NCI-H2227 (cell line): ENCODE measurements at regions not wholly inside any gene's neighbourhood (a gene's known extent, or its start where the extent isn't known, plus 50 kb on each side); places are given as distances from the start of the nearest gene placed in this dataset.

Experiments used
- DNase-seq: peaks from one replicate; lab custom pipeline; 2025; ENCODE audit not compliant: unreplicated experiment; lab: John Stamatoyannopoulos, UW

DNA sequence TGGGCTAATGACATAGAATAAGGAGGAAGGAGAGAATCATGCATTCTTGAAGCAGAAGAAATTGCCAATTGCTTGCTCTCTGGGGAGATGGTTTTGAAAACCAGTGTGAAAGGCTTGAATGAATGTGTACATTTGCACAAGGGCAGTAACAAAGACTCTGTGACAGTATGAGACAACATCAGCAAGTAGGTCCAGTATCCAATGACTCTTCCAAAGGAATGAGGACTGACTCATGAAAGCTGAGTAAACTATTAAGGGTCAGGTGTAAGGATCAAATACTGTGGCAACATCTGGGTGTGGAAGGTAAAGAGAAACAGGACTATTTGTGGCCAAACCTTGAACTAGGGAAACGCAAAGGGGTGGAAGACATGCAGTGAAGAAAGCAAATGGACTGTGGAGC, 886.0 kb upstream of the CHAC2 start:
- DNase-seq, result no peak

DNA sequence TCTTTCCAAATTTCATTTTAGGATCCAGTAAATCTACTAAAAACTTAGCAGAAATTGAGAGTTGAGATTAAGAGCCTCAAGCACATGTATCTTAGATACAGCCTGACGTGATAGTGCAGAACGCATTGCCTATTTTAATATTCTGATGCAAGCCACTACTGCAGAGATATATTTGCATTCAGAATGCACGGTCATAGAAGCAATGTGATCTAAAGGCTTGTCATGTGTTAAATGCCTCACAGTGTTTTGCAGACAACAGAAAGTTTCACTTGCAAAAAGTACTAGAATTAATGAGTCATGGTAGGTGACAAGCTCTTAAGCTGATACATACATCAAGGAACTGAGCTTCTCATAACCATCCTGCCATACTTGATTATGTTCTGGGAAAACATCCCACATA, 886.7 kb upstream of the CHAC2 start:
- no peak for DNase-seq

DNA sequence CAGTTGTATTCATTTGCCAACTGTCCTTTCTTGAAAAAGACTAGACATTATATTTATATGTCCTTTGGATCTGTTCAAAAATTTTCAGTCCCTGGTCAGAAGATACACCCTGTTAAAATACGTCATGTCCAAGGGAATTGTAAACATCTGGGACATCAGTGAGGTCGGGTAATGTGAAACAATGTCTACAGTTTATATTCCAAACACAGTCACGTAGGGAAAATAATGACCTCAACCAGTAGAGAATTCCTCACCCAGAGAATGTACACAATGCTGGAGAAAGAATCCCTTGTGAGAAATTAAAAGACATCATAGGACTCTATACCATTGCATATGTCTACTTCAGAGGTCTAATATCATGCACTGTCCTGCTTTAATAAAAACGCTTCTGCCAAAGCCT, 888.0 kb upstream of the CHAC2 start:
- no peak for DNase-seq

DNA sequence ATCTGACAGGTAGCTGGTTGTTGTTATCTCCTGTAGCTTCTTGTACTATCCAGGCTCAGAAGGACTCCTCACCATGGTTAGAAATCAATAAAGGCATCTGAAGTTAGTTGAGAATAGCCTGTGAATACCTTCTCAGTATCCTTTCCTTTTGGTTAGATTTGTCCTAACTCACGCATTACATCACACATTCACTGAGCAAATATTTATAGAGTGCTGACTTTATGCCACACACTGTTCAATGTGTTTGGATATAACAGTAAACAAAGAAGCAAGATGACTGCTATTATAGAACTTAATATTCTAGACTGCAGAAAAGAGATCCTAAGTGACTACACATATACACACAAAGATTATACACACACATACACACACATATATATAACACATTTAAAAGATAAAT, 889.9 kb upstream of the CHAC2 start:
- DNase-seq, result no peak

DNA sequence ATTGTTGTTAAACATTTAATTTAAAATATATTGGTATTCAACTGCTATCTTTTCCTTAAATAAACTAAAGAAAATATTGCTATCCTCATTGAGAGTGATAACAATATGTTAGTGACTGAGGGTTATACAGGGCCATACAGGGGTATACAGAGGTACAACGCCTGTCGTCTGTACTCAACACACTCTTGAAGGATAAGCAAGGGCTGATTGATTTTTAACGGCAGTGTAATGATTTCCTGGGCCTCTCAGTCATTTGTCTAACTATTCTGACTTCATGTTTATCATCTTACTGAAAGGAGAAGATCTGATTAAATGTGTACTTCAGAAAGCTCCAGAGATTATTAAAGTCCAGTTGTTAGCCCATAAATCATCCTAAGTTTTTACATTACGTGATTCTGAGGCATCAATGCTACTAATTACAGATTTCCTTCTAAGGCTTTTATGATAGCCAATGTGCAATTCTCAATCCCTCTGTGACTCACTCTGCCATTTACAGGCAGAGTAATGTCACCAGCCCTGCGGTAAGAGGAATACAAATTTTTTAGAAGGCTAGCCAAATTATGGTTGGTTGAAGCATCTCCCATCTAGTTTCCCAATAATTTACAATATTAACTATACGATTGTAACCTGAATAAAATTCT, 893.0 kb upstream of the CHAC2 start:
- no peak for DNase-seq

DNA sequence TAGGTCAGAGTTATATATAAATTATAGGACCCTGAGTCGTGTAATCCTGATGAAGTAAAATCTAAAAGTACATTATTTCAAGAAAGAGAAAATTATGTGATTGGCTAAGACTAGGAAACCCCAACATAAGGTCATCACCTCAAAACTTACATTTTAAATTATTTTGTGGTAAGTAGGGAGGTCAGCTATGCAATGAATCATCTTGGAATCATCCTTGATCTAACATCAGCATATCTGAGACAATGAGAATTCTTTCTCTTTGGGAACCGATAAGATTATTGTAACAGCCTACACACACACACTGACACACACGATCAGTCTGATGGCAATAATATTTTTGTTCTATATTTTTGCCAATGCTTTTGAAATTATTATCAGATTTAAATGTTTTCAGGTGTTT, 904.8 kb upstream of the CHAC2 start:
- DNase-seq, result no peak

DNA sequence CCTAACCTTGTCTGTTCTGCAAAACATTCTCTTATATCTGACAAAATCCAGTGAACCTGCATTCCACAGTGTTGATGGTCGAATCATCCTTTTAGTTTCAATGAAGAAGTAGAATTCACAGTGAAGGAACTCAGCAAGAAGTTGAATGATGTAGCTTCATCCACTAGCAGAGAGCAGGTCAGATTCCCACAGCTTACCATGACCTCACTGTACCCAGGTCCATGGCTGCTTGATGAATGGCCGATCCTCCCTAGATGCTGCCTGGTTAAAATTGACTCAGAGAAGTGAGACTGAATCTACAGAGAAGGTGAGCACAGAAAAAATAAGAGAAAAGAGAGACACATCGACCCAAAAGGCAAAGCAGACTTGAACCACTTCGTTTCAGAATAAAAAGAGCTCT, 906.0 kb upstream of the CHAC2 start:
- no peak for DNase-seq

DNA sequence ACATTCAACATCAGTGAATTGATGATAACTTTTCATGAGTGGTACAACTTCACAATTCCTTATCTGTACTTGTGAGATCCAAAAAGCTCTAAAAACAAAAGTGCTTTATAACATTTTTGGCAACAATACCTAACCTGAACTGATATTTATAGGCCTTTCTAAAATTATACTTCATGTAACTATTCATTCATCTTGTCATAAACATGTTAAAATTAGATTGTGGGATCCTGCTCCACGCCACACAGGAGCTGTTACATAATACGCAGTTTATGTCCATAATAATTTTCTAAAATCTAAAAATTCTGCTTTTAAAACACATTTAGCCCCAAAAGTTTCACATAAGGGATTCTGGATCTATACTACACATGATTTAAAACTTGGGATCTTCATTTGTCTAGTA, 908.5 kb upstream of the CHAC2 start:
- DNase-seq, result no peak

DNA sequence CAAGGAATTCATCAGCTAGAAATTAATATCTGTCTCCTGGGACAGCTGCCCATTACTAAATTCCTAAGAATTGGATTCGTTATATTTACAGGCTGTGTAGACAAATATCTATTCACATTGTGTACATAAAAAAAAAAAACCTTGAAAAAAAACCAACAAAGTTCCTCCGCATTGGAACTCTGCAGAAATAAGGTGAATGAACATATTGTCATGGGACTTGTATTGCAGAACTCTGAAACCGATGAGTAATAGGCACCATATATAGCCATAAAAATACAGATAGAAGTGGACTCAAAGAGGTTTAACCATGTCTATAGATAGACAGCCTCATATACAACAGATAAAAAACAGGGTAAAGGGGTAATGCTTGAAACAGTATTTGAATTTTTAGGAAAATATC, 909.9 kb upstream of the CHAC2 start:
- DNase-seq, result no peak

DNA sequence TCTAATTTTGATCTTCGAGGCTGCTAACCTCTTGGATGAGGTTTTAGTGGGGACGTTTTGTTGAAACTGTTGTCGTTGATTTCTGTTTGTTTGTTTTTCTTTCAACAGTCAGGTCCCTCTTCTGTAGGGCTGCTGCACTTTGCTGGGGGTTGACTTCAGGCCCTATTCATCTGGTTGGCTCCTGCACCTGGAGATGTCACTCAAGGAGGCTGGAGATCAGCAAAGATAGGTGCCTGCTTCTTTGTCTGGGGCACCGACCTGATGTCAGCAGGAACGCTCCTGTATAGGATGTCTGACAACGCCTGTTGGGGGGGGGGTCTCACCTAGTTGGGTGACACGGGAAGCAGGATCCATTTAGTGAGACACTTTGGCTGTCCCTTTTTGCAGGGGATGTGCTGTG, 915.6 kb upstream of the CHAC2 start:
- no peak for DNase-seq

DNA sequence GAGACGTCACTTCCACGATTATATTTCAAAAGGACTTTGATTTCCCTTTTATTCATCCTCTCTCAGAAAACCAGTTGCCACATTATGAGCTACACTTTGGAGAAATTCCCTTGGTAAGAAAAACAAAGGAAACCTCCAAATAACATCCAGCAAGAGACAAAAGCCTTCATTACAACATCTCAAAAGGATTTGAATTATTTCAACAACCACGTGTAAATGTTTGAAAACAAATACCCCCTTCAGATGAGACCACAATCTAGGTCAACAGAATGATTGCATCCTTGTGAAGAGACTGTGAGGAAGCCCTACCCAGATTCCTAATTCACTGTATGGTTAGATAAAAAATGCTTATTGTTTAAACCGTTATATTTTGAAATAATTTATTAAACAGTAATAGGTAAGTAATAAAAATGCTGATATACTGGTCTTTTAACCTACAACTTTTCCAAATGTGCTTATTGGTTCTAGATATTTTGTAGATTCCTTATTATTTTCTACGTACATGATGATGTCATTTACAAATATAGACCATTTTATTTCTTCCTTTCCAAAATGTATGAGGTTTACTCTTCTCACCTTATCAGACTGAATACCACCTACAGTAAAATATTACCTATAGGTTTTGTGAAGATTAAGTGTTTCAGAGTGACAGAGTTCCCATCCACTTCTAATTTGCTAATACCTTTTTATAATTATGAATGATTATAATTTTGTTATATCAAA, 922.7 kb upstream of the CHAC2 start:
- DNase-seq, result no peak

DNA sequence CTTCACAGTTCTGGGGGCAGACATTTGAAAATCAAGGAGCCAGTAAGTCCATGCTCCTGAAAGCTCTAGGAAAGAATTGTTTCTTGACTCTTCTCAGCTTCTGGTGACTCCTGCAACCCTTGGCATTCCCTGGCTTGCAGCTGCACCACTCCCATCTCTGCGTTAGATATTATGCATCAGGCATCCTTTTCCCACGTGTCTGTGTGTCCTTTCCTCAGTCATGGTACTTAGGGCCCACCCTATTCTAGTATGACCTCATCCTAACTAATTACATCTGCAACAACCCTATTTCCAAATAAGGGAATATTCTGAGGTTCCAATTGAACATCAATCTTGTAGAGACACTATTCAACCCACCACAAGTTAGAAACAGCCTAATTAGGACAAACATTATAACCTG, 931.7 kb upstream of the CHAC2 start:
- DNase-seq, result no peak

DNA sequence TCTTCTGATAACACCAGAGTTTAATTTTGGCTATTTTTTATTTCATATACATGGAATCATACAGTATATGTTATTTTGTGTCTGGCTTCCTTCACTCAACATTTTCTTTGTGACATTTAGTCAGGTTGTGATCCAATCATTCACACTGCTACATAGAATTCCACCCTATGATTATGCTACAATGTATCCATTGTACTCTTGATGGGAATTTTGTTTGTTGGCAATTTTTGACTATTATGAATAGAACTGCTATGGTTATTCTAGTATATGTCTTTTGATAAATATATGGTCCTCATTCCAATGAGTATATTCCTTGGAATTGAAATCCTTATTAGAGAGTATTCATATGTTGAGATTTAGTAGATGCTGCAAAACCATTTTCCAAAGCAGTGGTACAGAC, 936.4 kb upstream of the CHAC2 start:
- DNase-seq, result no peak

DNA sequence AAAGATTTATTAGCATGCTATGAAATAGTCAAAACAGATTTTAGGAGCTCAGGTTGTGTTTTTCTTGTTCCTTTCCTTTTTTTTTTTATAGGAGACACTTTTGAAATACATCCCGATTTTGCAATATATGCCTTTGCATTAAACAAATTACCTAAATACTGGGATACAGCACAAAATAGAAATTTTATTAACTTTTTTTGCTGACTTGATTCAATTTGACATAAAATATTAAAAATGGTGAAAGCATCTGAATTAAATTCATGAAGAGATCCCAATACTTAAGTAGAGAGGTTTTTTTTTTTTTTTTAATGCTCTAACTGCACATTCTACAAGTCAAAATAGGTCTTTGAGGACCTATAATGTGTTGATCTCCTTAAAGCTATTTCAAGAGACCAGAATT, 939.5 kb upstream of the CHAC2 start:
- DNase-seq, result no peak

DNA sequence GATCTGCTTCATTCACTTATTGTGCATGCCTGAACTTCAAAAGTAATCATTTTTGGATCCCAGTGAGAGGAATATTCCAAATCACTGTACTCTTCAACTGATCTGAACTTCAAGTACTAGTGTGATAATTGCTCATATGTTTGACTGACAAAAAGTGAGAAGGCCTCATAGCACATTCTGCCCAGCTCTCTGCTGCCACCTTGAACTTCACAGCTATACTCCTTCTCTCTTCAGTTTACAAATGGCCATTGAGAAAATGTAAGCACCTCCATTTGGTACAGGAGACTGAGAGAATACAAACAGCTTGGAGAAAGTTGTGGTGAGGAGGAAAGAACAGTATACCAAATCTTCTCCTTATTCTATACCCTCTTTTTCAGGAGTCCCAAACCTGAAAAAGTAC, 946.0 kb upstream of the CHAC2 start:
- DNase-seq, result no peak

DNA sequence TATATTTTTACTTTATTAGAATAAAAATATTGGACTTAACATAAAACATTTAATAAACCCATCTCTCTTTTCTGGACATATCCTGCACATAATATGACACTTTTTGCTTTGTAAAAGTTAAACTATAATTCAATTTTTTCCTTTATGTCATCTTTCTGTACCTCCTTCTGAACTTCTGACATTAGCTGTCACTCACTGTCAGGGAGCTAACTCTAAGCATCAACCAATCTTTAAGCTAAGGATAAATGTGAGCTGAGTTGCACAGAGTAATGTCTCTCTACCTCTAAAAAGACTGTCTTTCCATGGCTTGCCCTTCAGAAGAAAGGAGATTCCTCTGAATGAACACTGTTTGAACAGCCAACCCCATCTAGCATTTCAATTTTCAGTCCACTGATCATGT, 948.6 kb upstream of the CHAC2 start:
- DNase-seq, result no peak

DNA sequence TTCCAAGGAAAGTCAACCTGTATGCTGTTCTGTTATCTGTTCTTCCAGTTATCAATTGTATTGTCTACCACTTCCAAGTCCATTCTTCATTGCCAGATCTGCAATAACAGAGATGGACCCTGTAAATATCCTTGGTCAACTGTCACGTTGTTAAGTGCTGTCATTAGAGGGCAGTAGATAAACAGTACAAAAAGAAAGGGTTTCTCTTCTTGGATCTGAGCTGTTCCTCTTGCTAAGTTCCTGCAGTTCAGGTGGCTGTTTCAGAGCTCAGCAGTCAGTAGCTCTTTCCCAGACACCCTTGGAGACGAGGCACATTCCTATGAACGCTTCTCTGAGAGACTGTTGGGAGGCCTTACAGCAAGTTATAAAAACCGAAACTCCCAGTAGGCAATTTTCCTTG, 957.1 kb upstream of the CHAC2 start:
- DNase-seq, result no peak

DNA sequence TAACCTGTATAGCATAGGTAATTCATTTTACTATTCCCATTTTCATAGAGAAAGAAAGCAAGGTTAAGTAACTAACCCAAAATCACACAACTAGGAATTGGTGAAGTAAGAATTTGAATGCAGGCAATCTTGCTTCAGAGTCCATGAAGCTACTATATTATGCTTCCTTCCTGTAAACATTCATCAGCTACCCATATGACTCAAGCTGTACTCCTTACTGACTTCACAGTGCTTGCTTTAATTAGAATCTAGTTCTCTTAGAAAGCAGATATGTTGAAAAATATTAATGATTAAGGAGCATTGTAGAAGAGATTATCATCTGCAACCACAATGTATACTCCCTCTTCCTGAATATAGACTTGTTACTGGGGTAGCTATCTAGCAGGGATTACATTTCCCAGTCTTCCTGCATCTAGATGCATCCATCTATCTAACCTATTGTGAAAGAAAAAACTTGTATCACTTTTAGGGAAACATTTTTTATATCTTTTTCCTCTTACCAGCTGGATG, 961.6 kb upstream of the CHAC2 start:
- no peak for DNase-seq

DNA sequence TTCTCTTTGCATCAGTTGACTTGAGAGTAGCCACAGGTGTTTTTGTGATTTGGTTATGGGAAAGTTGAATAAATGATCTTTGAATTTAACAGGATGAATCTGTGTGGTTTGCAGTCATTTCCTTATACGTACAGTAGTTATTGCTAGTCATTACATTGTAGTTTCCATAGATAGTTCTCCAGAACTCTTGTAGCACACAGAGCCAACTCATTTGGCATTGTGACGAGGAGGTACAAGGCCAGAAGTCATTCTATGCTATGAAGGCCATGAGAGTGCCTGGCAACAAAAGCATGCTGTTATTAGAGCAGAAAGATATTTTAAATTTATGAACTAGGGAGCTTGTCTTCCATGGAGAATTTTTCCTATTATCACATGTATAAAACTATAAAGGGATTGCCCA, 973.0 kb upstream of the CHAC2 start:
- DNase-seq, result no peak

DNA sequence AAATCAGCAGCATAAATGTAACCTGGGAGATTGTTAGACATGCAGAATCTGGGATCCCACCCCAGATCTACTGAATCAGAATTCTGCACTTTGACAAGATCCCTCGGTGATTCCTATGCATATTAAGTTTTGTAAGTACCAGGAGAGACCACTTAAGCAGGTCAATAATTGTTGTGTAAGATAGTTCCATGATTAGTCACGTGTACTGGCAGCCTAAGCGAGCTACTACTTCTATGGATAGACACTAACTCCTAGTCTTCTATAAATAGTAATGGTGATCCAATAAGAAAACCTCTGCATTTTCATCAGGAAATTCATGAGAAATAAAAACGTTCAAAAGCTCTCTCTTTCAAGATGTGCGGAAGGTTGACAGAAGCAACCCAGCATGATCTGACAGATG, 988.2 kb upstream of the CHAC2 start:
- no peak for DNase-seq

DNA sequence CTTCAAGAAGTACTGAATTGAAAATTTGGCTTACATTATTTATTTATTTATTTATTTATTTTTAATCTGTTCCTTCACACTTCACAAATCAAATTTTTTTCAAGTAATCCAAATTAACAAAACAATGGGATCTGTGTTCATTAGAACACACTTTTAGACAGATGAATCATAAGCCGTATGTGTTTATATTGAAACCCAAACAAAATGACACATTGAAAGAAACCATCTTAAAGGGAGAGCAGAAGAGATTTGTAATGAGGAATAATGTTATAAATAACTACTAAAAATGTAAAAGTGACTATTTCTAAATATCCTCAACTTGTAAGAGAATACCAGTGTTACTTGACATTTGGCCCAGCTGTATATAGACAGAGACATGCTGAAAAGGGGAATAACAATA, 991.0 kb upstream of the CHAC2 start:
- DNase-seq, result no peak

DNA sequence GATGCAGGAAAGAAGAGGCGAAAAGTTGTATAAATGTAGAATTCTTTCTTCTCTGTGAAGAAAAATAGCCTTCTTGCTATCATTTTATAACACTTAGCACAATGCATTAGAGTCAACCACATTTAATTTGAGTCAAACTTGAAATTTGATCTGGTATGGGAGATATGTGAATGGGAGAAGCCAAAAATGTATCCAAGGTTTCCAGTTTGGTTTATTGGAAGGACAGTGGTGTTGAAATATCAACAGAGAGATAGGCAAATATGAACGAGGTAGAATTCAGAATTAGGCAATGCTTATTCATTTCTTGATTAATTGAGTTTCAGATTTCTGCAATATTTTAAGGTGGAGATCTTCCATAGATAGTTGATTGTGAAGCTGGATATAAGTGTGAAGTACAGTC, 991.9 kb upstream of the CHAC2 start:
- DNase-seq, result no peak

DNA sequence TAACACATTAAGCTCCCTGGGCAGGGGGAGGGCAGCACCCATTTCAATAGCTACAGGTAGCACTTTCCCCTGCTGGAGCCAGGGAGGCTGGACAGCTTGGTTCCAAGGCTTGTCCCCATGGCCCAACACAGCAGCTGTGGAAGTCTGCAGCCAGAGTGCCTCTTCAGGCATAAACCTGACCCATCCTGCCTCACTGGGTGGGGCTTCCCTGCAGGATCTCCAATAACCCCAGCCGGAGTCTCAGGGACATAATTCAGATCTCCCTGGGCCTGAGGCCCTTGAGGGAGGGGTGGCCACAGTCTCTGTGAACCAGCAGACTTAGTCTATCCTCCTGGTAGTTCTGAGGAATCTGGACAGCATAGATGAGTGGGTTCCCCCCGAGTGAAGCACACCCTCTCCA, 1001.9 kb upstream of the CHAC2 start:
- no peak for DNase-seq
